ENCODE measurements at regions not wholly inside any gene's neighbourhood (a gene's known extent, or its start where the extent isn't known, plus 50 kb on each side); places are given as distances from the start of the nearest gene placed in this dataset.

- TF ChIP-seq POLR2AphosphoS5 (IDR thresholded peaks at IDR 0.05; ENCODE audit: low read depth, low read length) (no peak), SIN3A (IDR thresholded peaks at IDR 0.05; ENCODE audit: borderline replicate concordance, insufficient read depth, low read length) (no peak), TAF1 (IDR thresholded peaks at IDR 0.05; ENCODE audit: borderline replicate concordance, insufficient read depth, low read length) (no peak), FOXP2 (optimal IDR thresholded peaks at IDR 0.05; ENCODE audit: borderline replicate concordance, extremely low read depth, extremely low read length, insufficient read depth) (no peak)
- TF ChIP-seq, protein P1, sequence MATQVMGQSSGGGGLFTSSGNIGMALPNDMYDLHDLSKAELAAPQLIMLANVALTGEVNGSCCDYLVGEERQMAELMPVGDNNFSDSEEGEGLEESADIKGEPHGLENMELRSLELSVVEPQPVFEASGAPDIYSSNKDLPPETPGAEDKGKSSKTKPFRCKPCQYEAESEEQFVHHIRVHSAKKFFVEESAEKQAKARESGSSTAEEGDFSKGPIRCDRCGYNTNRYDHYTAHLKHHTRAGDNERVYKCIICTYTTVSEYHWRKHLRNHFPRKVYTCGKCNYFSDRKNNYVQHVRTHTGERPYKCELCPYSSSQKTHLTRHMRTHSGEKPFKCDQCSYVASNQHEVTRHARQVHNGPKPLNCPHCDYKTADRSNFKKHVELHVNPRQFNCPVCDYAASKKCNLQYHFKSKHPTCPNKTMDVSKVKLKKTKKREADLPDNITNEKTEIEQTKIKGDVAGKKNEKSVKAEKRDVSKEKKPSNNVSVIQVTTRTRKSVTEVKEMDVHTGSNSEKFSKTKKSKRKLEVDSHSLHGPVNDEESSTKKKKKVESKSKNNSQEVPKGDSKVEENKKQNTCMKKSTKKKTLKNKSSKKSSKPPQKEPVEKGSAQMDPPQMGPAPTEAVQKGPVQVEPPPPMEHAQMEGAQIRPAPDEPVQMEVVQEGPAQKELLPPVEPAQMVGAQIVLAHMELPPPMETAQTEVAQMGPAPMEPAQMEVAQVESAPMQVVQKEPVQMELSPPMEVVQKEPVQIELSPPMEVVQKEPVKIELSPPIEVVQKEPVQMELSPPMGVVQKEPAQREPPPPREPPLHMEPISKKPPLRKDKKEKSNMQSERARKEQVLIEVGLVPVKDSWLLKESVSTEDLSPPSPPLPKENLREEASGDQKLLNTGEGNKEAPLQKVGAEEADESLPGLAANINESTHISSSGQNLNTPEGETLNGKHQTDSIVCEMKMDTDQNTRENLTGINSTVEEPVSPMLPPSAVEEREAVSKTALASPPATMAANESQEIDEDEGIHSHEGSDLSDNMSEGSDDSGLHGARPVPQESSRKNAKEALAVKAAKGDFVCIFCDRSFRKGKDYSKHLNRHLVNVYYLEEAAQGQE (IDR thresholded peaks at IDR 0.05; ENCODE audit: insufficient read depth in 1 of 2, low read depth in 2 of 2, low read length in 2 of 2) = no peak
Observed at GRCh38 chr6:164062872-164063271, 648.4 kb downstream of the QKI start.
